GM18867 (cell line): ENCODE measurements at regions not wholly inside any gene's neighbourhood (a gene's known extent, or its start where the extent isn't known, plus 50 kb on each side); places are given as distances from the start of the nearest gene placed in this dataset.

Experiments used
- ATAC-seq: cut with Tn5 transposase; IDR thresholded peaks from one replicate; pipeline ENCODE4 v1.9.1; 2021; ENCODE audit warnings: mild to moderate bottlenecking, moderate library complexity; ENCODE audit not compliant: unreplicated experiment

DNA sequence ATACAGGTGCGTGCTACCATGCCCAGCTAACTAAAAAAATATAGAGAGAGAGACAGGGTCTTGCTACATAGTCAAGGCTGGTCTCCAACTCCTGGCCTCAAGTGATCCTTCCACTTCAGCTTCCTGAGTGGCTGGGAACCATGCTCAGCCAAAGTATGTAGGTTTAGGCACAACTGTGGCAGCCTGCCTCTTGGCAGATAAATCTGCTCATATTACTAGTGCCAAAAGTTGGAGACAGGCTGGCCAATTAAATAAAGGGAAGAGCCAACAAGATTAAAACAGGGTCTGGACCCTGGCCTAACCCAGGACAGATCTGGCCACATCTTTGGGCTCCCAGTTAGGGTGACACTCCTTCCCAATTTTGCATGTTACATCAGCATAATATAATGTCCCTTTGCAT is 151.7 kb downstream of the CBLN1 start:
- no peak for ATAC-seq

DNA sequence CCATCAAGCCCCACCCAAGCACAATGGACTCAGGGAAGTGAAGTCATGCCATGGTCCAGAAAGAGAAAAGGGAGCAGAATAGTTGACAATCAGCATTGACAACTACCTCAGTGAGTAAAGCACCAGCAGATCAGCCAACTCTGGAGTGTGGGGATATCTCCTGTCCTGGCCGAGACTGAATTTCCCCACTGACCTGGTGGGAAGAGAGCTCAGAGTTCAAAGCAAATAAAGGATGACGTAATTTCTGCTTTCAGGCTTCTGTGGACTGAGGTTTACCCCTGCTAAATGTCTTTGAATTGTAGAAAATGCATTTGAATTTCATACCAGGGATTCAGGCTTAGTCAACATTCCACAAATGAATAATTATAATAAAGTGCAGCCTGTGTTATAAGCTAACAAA is 152.9 kb downstream of the CBLN1 start:
- no peak for ATAC-seq

DNA sequence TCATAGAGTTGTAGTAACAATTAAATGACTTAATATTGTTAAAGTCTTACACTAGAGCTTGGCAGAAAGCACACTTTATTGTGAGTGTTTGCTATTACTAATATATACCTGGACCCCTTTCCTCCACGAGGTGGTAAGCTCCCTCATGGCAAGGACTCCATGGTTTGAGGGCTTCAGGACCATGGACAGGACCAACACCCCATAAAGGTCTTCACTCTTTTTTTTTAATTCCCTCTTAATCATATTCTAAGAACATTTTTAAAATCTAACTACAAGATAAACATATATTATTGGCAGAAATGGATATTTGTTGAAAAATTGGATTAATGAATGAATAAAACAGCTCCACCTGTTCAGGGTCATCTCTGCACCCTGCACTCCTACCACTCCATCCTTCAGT is 154.5 kb downstream of the CBLN1 start:
- ATAC-seq: no peak

DNA sequence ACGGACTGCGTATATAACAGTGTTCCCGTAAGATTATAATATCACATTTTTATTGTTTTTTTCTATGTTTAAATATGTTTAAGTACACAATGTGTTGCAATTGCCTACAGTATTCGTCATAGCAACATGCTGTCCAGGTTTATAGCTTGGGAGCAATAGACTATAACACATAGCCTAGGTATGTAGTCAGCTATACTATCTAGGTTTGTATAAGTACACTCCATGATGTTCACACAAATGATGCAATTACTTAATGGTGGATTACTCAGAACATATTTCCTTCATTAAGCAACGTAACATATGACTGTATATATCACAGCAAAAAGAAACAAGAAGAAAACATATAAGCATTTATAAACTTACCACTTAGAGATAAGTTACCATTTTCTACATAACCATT is 160.0 kb downstream of the CBLN1 start:
- no peak for ATAC-seq

DNA sequence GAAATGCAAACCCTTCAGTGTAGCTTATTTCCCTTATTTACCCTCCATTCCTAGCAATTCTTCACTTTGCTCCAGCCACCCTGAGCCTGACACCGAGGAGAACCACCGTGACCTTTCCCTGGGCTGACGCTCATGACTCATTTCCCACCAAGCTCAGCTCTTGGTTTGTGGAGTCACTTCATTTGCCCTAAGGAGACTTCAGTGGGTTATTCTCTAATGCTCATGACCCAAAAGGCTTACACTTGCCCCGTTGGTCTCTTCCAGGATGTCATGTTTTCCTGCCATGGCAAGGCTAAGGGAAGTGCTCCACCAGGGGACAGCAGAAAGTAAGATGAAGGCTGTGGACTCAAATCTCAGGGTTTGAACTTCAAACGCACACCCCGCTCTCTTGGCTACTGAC is 161.0 kb downstream of the CBLN1 start:
- no peak for ATAC-seq

DNA sequence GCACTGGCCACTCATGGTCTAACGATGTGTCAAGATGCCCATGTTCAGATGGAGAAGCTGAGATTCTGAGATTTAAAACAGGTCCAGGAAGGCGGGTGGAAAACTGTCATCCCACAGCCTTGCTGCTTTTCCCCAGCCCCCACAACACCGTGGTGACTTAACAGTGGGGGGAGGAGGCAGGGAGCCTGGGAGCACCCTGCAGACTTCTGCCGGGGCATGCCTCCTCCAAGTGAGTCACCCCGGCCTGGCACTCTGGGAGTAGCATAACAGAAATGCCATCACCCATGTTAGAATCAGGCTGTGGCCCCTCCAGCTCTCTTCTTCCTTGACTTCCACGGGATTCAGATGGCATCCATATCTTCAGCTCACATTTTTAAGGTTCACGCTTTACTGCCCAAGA is 164.8 kb downstream of the CBLN1 start:
- ATAC-seq: no peak

DNA sequence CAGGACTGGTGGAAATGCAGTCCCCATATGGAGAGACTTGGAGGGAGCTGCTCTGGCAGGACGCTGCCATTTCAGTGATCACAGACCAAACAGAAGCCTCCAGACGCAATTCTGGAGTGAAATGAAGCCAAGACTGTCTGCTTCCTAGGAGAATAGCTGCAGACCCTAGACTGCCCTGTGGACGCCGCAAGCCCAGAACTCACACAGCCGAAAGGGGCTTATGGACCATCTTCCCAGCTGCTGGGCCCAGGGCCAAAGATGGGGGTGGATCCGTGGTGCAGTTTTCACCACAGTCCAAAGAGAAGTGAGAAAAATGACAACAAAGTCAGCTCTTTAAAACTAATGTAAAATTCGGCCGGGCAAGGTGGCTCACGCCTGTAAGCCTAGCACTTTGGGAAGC is 165.7 kb downstream of the CBLN1 start:
- ATAC-seq: no peak

DNA sequence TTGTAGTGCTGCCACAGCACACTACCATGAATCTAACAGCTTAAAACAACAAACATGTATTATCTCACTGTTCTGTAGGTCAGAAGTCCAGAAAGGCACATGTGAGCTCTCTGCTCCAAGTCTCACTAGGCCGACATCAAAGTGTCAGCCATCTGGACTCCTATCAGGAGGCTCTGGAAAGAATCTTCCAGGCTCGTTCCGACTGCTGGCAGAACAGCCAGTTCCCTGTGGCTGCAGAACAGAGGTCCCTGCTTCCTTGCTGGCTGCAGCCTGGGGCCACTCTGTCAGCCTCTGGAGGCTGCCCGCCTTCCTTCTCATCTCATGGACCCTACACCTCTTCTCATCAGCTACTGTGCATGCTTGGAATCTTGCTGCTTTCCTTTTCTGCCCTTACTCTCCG is 168.9 kb downstream of the CBLN1 start:
- no peak for ATAC-seq

DNA sequence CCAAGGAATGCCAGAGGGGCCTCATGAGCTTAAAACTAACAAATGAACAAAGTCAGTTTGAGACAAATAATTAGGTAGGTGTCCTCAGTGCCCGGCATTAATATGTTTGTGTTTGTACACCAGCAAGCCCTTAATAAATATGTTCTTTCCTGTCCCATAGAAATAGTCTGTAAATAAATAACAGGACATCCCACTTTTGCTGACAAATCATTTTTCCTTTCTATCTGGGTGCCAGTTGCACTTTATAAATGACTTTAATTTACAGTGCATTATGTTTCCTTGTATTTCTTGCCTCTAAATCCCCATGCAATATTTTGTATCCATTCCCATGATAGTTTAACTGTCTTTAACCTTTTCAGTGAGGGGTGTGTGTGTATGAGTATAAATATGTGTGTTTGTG is 170.3 kb downstream of the CBLN1 start:
- no peak for ATAC-seq

DNA sequence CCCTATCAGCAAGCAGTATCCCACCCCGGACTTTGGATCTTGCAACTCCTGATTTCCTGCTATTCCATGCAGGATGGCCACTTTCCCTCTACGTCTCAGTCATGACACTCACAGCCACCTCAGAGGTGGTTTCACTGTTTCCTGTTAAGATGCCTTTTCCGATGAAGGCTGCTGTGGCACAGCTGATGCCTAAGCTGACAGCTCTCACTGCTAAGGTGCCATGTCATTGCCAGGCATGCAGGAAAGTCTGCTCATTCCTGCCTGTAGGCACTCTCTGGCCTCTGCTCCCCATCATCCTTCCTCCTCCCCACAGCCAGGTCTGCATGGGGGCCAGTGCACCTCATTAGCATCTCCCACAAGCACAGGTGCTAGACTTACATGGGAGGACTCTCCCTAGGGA is 173.0 kb downstream of the CBLN1 start:
- ATAC-seq: no peak

DNA sequence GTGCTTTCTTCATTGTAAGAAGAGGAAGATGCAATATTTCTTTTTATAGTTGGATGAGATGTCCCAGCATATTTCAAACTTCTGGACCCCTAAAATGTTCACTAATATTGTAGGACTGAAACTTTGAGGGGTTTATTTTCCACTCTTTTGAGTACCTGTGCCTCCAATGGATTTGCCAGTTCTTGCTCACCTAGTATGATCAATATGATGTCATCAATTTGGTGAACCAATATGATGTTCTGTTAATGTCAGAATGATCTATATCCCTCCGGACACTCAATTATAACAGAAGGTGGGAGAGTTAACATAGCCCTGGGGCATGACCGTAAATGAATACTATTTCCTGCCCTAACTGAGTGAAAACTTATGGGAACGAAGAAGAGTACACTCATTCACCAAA is 178.3 kb downstream of the CBLN1 start:
- no peak for ATAC-seq

DNA sequence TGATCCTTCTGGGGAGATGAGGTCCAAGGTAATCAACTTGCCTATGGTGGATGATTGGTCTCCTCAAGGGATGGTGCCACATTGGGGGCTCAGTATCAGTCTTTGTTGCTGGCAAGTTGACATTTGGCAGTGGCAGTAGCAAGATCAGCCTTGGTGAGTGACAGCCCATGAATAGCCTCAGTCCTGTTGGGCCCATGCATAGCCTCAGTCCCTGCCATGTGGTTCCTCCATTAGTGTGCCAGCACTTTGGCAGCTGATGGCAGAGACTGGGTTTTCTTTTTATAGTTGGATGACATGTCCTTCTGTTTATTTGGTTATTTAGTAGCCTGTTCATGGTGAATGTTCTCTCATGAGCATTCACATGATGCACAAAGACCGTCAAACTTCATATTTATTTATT is 179.6 kb downstream of the CBLN1 start:
- ATAC-seq: no peak

DNA sequence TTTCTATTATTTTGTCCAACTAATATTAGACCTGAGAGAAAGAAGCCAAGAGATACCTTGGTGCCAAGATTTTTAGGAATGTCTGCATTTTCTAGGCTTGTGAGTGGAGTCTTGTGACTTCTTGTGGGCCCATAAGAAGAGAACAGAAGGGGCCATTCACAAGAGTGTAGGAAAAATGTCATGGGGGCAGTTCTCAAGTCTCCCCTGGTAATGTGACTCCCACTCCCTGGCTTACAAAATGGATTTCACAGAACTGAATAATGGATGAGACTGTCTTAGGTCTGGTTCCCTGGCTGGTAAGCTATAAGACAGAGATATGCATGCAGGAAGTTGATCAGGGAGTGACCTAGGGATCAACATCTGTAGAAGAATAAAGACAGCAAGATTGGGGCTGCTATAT is 181.3 kb downstream of the CBLN1 start:
- ATAC-seq: no peak

DNA sequence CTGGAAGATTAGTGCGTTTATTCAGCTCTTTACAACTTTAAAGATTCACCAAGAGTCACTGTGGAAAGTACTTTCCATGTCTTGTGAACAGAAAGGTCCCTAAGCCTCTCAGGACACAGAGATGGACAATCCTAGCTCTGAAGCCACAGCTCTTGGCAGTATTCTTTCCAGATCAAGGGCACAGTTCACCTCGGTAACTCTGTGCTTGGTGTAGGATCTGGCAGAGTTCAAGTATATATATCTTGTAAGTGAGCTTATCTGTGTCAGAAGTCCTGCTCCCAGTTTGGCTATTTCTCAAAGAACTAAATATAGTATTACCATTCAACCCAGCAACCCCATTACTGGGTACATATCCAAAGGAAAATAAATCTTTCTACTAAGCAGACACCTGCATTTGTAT is 183.7 kb downstream of the CBLN1 start:
- no peak for ATAC-seq

DNA sequence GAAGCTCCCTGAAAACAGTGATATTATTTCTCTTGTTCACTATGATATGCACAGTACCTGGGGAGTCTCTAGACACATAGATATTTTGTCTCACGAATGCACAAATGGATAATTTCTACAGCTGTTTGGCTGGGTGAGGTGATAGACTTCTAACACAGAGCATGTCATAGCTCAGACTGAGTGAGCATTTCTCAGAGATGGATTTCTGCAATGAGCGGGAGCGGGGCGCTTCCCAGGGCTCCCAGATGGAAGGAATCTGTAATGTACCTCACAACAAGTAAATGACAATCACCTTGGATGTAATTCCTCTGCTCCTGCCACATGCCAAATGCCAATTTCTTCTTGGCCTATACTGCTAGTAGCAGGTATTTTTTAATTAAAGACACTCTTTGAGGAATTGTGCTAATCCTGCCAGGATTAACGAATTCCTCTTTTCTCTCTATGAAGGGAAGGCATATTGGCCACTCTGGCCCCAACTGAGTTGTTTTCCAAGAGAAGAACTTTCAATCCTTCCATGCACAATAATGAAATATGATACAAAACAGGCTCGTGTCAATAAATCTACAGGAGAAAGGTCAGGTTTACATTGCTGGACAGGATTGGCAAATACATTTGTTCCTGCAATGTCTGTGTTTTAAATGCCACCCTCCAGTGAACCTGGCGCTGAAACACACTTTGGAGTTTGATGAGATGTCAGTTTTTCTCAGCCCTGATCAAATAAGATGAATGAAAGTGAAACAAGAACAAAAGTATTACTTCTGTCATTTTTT is 185.3 kb downstream of the CBLN1 start:
- ATAC-seq: no peak

DNA sequence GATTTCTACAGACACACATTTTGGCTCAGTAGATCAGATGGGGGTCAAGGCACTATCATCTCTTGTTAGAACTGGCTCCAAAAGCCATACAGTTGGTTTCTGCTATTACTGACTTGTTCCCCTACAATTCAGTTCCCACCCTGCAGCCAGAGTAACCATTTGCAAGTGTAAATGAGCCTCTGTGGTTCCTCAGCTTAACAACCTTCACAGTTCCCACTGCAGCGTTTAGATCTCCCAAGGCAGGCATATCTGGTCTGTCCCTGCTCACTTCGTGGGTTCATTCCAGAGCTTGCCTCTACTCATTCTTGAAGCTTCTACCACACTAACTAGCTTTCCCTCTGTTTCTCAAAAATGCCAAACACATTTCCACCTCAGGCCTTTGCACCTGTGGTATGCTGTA is 186.1 kb downstream of the CBLN1 start:
- ATAC-seq: no peak

DNA sequence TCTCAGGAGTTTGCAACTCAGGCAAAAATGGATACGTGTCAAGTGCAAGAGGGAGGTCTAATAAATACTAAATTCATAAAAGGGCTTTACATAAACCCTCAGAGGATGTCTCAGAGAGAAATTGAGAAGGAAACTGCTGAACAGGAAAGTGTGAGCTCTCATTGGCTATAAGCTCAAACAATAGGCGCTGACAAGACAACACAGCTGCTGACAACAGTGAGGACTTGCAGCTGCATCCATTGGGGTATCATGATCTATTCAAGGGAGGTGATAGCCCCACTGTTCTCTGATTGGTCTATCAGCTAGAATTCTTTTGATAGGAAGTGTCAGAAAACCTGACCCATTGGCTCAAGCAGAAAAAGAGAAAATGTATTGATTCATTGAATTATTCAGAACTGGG is 187.2 kb downstream of the CBLN1 start:
- no peak for ATAC-seq

DNA sequence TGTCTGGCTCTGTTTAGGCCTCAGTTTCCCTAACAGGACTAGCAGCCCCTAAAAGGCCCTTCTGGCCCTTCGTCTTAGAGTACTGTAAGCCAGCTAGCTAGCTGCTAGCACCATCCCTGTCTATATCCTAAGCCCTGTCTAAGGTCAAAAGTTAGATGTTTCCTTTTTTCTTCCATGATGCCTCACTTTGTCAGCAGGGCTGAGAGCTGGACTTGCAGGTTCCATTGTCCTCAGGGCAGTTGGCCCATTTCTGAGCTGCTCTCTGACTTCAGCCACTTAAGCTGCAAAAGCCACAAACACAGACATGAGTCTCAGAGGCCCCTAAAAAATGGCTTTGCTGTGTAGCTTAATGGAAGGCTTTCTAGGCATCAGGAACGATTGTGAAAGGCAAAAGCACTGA is 187.7 kb downstream of the CBLN1 start:
- ATAC-seq: no peak

DNA sequence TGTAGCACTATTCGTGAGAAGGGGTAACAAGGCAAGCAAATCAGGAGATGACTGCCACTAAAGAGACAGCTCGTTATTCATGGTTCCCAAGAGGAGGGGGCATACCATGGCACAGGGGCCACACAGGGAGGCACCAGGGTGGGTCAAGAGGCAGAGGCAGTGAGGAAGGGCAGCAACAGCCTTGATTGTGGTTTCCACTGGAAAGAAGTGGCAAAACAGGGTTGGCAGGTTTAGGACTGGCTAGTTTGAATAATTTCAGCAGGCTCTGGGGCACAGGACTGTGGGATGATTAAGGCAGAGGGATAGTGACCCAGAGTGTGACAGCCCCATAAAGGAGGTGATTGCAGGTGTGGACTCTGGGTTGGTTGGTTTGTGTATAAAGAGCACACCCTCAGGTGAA is 188.9 kb downstream of the CBLN1 start:
- no peak for ATAC-seq

DNA sequence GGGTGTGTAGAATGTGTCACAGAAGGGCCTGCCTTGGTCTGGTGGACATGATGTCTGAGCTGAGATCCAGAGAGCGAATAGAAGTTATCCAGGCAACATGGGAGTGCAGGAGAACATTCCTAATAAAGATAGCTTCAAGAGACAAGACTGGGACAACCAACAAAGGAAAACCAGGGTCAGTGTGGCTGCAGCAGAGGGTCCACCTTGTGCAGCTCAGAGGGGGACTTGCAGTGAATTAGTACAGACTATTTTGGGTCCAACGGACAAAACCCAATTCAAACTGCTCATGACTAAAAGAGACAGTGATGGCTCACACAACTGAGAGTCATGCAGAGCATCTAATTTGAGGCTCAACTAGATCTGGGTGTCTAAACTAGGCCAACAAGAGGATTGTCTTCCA is 192.1 kb downstream of the CBLN1 start:
- no peak for ATAC-seq

DNA sequence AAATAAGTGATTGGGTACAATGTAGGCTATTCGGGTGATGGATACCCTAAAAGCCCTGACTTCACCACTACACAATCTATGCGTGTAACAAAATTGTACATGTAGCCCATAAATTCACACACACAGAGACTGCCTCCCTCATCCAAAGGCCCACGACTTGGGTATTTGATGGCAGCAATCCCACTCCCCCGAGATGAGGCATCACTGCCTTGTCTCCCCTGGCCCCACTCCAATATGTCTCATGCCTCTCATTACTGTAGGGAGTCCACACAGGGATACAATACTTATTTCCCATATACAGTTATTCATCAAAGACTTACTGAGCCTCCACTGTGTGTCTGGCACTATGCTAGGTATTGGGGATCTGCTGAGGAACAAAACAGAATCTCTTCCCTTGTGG is 192.6 kb downstream of the CBLN1 start:
- ATAC-seq: no peak

DNA sequence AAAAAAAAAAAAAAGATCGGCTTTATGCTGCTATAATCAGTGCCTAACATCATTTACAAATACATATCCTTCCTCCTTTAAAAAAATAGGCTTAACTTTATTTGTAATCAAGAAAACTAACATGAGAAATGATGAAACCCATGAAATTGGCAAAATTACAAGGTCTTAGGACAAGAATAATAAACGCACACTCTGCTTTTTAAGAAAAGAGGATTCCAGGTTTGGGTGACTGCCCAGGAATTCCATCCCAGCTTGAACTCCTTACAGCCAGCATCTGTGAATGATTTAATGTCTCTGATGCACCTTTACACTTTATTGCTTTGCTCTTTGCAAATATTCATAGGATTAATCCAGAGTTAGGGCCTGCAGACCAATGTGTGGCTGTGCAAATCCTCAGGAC is 196.0 kb downstream of the CBLN1 start:
- no peak for ATAC-seq

DNA sequence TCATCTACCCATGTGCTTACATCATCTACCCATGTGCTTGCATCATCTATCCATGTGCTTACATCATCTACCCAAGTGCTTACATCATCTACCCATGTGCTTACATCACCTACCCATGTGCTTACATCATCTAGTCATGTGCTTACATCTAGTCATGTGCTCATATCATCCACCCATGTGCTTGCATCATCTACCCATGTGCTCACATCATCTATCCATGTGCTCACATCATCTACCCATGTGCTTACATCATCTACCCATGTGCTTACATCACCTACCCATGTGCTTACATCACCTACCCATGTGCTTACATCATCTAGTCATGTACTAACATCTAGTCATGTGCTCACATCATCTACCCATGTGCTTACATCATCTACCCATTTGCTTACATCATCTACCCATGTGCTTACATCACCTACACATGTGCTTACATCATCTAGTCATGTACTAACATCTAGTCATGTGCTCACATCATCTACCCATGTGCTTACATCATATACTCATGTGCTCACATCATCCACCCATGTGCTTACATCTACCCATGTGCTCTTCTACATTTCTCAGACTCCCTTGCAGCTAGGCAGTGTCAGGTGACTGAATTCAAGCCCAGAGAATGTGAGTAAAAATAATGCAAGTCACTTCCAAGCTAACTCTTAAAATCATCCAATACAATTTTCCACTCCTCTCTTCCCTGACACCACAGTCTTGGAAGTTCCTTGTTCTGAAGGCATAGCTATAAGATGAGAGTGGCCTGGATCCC is 196.8 kb downstream of the CBLN1 start:
- ATAC-seq: no peak
